Panc1 (cell line): ENCODE measurements at regions not wholly inside any gene's neighbourhood (a gene's known extent, or its start where the extent isn't known, plus 50 kb on each side); places are given as distances from the start of the nearest gene placed in this dataset.

Experiments
- CTCF ChIP-seq: fragments of 450-650 bp; IDR thresholded peaks from 2 replicates; pipeline ENCODE4 v1.5.1; 2017; ENCODE audit warnings: mild to moderate bottlenecking
- POLR2AphosphoS5 ChIP-seq: IDR thresholded peaks from 2 replicates; pipeline ENCODE4 v1.6.1; 2012; ENCODE audit warnings: mild to moderate bottlenecking, low read depth, low read length, moderate library complexity
- SIN3A ChIP-seq: IDR thresholded peaks from 2 replicates; pipeline ENCODE4 v1.6.1; 2012; ENCODE audit warnings: low read depth, mild to moderate bottlenecking, low read length, moderate library complexity, borderline replicate concordance; ENCODE audit not compliant: insufficient read depth
- TF ChIP-seq, protein P1 (sequence below), 2 experiments: IDR thresholded peaks; 2 replicates each; pipeline ENCODE4 v1.6.1; 2011 to 2012; ENCODE audit warnings: low read depth in 2 of 2, control low read depth in 1 of 2, low read length in 1 of 2, mild to moderate bottlenecking in 1 of 2, moderate library complexity in 1 of 2; ENCODE audit not compliant: insufficient read depth in 1 of 2

GRCh38 chr3:194070634-194071409, 65.1 kb upstream of the HES1 start:
- TF ChIP-seq SIN3A: no peak
- TF ChIP-seq CTCF: peak; percentile 8; the same call in 1 of the 2 replicates
- TF ChIP-seq, protein P1, sequence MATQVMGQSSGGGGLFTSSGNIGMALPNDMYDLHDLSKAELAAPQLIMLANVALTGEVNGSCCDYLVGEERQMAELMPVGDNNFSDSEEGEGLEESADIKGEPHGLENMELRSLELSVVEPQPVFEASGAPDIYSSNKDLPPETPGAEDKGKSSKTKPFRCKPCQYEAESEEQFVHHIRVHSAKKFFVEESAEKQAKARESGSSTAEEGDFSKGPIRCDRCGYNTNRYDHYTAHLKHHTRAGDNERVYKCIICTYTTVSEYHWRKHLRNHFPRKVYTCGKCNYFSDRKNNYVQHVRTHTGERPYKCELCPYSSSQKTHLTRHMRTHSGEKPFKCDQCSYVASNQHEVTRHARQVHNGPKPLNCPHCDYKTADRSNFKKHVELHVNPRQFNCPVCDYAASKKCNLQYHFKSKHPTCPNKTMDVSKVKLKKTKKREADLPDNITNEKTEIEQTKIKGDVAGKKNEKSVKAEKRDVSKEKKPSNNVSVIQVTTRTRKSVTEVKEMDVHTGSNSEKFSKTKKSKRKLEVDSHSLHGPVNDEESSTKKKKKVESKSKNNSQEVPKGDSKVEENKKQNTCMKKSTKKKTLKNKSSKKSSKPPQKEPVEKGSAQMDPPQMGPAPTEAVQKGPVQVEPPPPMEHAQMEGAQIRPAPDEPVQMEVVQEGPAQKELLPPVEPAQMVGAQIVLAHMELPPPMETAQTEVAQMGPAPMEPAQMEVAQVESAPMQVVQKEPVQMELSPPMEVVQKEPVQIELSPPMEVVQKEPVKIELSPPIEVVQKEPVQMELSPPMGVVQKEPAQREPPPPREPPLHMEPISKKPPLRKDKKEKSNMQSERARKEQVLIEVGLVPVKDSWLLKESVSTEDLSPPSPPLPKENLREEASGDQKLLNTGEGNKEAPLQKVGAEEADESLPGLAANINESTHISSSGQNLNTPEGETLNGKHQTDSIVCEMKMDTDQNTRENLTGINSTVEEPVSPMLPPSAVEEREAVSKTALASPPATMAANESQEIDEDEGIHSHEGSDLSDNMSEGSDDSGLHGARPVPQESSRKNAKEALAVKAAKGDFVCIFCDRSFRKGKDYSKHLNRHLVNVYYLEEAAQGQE (IDR thresholded peaks at IDR 0.05; ENCODE audit: insufficient read depth in 1 of 2, low read depth in 2 of 2, low read length in 1 of 2): no peak
- TF ChIP-seq POLR2AphosphoS5: 0 out of 2 replicates have a peak, but pooled peaks have one; percentile 17
